ENCODE measurements at regions not wholly inside any gene's neighbourhood (a gene's known extent, or its start where the extent isn't known, plus 50 kb on each side); places are given as distances from the start of the nearest gene placed in this dataset.
"Not testable (repeated sequence)": the region's sequence is repeated elsewhere in the genome, so short reads cannot be mapped to it uniquely, and the experiment has no call there.

- H3K36me3 ChIP-seq (ENCODE audit: low read depth): no peaks in the 10 kb centered on the region
- H3K27me3 ChIP-seq (ENCODE audit: insufficient read depth, poor library complexity, severe bottlenecking): no peaks in the 10 kb centered on the region
- DNase-seq (ENCODE audit: low spot score) (no peak), ATAC-seq (ENCODE audit: low read depth) (no peak)
- H3K4me1 ChIP-seq (ENCODE audit: insufficient read depth, poor library complexity, severe bottlenecking): no peaks in the 10 kb centered on the region
- H3K4me3 ChIP-seq (ENCODE audit: severe bottlenecking): no peak overlapping the region
- no peaks in the 10 kb centered on the region for H3K9me3 ChIP-seq (ENCODE audit: severe bottlenecking)
- TF ChIP-seq CTCF (IDR thresholded peaks at IDR 0.05; ENCODE audit: poor library complexity, severe bottlenecking): no peak
- no peak overlapping the region for H3K27ac ChIP-seq (ENCODE audit: poor library complexity, severe bottlenecking)
These were observed 118.1 kb downstream of the ZNF736 start for GRCh38 chr7:64431838-64432237.

- Histone ChIP-seq H3K9me3 (ENCODE audit: severe bottlenecking) (no peaks in the 10 kb centered on the region), H3K36me3 (ENCODE audit: low read depth) (no peaks in the 10 kb centered on the region), H3K27me3 (ENCODE audit: insufficient read depth, poor library complexity, severe bottlenecking) (no peaks in the 10 kb centered on the region), H3K4me1 (ENCODE audit: insufficient read depth, poor library complexity, severe bottlenecking) (no peaks in the 10 kb centered on the region), H3K4me3 (ENCODE audit: severe bottlenecking) (no peak overlapping the region), H3K27ac (ENCODE audit: poor library complexity, severe bottlenecking) (no peak overlapping the region)
- ATAC-seq (ENCODE audit: low read depth) (no peak), DNase-seq (ENCODE audit: low spot score) (no peak)
- TF ChIP-seq CTCF (IDR thresholded peaks at IDR 0.05; ENCODE audit: poor library complexity, severe bottlenecking): no peak
These were observed 115.5 kb downstream of the ZNF736 start for GRCh38 chr7:64429232-64429631.

GRCh38 chr7:64425436-64425835 lies 111.7 kb downstream of the ZNF736 start:
- not testable (repeated sequence) for H3K9me3 ChIP-seq (ENCODE audit: severe bottlenecking); H3K27ac ChIP-seq (ENCODE audit: poor library complexity, severe bottlenecking); DNase-seq (ENCODE audit: low spot score); H3K4me3 ChIP-seq (ENCODE audit: severe bottlenecking); ATAC-seq (ENCODE audit: low read depth); H3K4me1 ChIP-seq (ENCODE audit: insufficient read depth, poor library complexity, severe bottlenecking); H3K36me3 ChIP-seq (ENCODE audit: low read depth); H3K27me3 ChIP-seq (ENCODE audit: insufficient read depth, poor library complexity, severe bottlenecking)

- TF ChIP-seq CTCF (IDR thresholded peaks at IDR 0.05; ENCODE audit: poor library complexity, severe bottlenecking): no peak
- H3K27me3 ChIP-seq (ENCODE audit: insufficient read depth, poor library complexity, severe bottlenecking): no peaks in the 10 kb centered on the region
- no peaks in the 10 kb centered on the region for H3K4me1 ChIP-seq (ENCODE audit: insufficient read depth, poor library complexity, severe bottlenecking)
- H3K27ac ChIP-seq (ENCODE audit: poor library complexity, severe bottlenecking): no peak overlapping the region
- ATAC-seq (ENCODE audit: low read depth) (no peak), DNase-seq (ENCODE audit: low spot score) (no peak)
- no peaks in the 10 kb centered on the region for H3K36me3 ChIP-seq (ENCODE audit: low read depth)
- no peak overlapping the region for H3K4me3 ChIP-seq (ENCODE audit: severe bottlenecking)
- peaks cover 3% of the 10 kb centered on the region for H3K9me3 ChIP-seq (ENCODE audit: severe bottlenecking)
These were observed 93.4 kb downstream of the ZNF736 start for GRCh38 chr7:64407148-64407547.
